HG03342 (cell line): ENCODE measurements at regions not wholly inside any gene's neighbourhood (a gene's known extent, or its start where the extent isn't known, plus 50 kb on each side); places are given as distances from the start of the nearest gene placed in this dataset.

ENCODE experiments used
- ATAC-seq: cut with Tn5 transposase; IDR thresholded peaks from one replicate; pipeline ENCODE4 v1.9.1; 2021; ENCODE audit warnings: mild to moderate bottlenecking, moderate library complexity; ENCODE audit not compliant: unreplicated experiment

DNA sequence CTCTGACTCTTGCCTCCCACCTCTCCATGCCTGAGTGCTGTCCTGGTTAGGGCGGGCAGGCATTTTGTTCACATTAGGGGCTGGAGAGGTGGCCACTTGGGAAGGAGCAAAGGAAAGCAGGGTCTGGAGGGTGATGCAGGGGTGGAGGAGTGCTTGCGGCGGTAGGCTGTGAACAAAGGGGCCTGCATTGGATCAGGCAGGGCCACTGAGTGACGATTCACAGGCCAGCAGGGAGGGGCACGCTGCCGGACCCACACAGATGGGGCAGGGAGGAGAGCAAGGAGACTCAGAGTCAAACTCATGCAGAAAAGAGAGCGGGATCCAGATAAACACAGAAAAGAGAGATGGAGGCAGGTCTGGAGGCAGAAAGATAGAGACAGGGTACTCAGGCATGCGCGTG is 58.4 kb upstream of the TBX3 start:
- no peak for ATAC-seq

DNA sequence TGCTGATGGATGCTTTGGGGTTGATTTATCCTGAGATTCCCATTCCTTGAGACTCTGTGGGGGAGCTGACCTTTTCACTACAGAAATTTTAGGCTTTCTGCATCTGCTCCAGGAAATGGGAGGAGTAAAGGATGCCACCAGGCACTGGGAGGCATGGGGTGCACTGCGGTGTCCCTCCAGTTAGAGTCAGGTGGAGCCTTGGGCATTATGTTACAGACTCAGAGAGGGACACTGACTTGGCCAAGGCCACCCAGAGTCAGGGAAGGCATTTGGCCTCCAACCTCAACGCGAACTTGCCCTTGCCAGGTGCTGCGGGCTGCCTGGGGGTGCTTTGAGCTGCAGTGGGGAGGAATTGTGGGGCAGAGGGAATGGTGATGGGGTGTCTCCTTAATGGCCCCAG is 58.0 kb upstream of the TBX3 start:
- ATAC-seq, result no peak

DNA sequence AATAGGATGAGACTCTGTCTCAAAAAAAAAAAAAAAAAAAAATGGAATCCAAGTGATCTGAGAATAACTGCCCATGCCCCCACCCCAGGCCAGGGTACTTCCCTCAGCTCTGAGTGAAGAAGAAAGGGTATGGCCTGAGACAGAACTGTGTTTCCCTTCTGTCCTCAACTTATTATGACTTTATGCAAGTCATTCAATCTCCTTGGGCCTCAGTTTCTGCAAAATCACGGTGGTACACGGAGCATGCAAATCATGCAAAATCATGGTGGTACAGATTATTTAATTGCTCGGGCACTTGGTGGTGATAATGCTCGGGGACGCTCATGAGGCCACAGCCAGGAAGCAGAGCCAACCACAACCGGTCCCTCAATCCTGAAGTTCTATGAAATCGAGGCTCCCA is 56.5 kb upstream of the TBX3 start:
- no peak for ATAC-seq

DNA sequence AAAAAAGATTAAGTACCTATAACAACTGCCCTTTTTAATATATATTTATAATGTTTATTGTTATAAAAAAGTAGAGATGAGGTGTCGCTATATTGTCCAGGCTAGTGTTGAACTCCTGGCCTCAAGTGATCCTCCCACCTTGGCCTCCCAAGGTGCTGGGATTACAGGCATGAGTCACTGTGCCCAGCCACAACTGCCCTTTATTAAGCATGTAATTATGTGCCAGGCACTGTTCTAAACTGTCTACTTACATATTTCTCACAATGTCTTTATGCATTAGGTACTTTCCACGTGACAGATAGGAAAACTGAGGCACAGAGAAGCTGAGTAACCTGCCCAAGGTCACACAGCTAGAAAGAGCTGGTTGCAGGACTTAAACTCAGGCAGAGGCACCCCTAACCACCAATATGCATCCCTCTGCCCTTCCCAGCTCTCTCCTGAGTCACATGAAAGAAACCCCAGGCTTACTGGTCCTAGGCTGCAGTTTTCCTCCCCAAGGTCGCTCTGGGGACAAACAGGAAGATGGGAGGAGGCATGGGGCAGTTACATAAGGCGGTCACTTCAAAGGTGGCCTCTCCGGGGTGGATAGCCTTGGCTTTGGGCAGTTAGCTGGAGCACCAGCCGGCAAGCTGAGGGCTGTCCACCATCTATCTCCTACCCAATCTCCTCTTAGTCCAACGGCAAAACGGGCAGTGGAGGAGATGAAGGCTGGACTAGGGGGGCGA is 54.6 kb upstream of the TBX3 start:
- no peak for ATAC-seq

DNA sequence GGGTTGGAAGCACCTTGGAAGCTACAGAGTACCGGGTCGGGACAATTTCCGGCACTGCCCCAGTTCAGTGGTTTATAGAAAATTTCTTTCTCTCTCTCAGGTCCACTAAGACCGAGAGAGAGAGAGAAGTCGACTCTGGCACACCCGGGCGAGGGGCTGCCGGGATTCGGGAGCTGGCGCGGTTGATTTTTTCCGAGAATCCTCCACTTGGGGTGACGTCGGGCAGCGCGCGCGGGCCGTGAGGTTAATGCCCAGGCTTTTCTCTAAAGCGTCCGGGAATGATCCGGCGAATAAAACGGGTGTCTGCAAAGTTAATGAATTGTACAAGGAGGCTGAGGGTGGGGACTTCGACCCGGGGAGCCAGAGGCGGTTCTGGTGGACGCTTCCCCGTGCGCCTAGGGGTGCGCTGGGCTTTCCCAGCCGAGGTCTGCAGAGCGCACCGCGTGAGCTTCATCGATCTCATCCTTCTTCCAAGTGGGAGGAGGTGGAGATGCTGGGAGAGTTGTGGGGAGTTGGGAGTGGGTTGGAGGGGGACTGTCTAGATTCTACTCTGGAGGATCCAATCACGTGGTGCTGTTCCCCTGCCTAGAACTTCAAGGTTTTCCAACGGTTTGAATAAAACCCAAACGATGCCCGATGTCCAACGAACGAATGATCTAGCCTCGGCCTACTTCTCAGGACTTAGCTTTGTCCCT is 51.9 kb upstream of the TBX3 start:
- ATAC-seq, result no peak

DNA sequence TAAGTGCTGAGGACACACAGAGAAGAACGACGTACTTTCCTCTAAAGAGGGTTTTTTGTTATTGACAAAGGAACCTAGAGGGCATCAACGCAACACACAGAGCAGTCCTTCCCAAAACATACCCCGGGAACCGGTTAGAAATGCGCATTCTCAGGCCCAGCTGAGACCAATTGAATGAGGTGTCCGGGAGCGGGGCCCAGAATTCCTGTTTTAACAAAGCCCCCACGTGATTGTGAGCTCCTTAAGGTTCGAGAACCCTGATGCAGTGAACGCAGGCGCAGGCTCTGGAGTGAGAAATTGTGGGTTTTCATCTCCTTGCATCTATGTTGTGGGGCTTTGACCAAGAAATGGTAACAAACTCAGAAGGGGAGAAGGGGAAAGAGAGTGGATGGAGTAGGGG is 51.0 kb upstream of the TBX3 start:
- ATAC-seq, result no peak

DNA sequence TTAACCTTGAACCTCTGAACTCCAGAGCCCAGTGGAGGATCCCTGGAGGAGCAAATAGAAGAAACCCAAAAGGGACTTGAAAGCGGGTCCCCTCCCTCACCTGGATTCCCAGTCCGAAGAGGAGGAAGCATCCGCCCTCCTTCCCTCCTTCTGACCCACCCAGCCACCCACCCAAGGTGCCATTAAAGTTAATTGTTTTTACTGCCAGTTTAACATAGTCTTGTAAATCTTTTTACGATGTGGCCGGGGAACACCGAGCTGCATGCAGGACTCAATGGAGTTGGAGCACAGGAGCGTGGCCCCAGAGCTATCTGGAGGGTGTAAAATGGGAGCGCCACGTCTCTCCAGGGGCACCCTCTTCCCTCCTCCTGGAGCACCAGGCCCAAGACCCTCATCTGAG is 49.9 kb upstream of the TBX3 start:
- no peak for ATAC-seq
